PC-3 (cell line): ENCODE measurements at regions not wholly inside any gene's neighbourhood (a gene's known extent, or its start where the extent isn't known, plus 50 kb on each side); places are given as distances from the start of the nearest gene placed in this dataset.

ENCODE experiments used
- ATAC-seq: fragments of 200-7000 bp; cut with Tn5 transposase; 2 replicates; pipeline ENCODE4 v1.9.1; 2020; ENCODE audit warnings: mild to moderate bottlenecking, moderate library complexity
- BruUV-seq: library from RNA; stranded (reverse); fragments of 400-500 nt; replicated peaks from 2 replicates; lab custom pipeline; 2021; lab: Mats Ljungman, UMichigan
- CTCF ChIA-PET: fragments of 300-600 bp; sonication (Branson Sonifier 250); formaldehyde crosslinking; loops from one replicate; lab custom pipeline; 2022; ENCODE audit warnings: antibody characterized with exemption; lab: Charles Lee
- POLR2A ChIA-PET: fragments of 300-600 bp; sonication (Branson Sonifier 250); formaldehyde crosslinking; loops from one replicate; lab custom pipeline; 2022; ENCODE audit warnings: antibody characterized with exemption; ENCODE audit not compliant: unreplicated experiment; lab: Charles Lee
- DNase-seq: peaks from one replicate; pipeline ENCODE4 v3.0.0-alpha.2; 2015
- H2AFZ ChIP-seq: fragments of 300-600 bp; sonication (generic); 2 replicates; pipeline ENCODE4 v1.6.0; 2016; ENCODE audit warnings: antibody characterized with exemption, low read length
- H3F3A ChIP-seq: fragments of 300-600 bp; sonication (generic); one replicate; pipeline ENCODE4 v1.6.0; 2017; ENCODE audit warnings: antibody characterized with exemption, low read length, control low read depth, mild to moderate bottlenecking; ENCODE audit not compliant: unreplicated experiment
- H3K27ac ChIP-seq: fragments of 300-600 bp; sonication (generic); 2 replicates; pipeline ENCODE4 v1.5.1; 2016; ENCODE audit warnings: mild to moderate bottlenecking, low read length
- H3K27me3 ChIP-seq: fragments of 300-600 bp; sonication (generic); 2 replicates; pipeline ENCODE4 v1.6.1; 2016; ENCODE audit warnings: low read length, mixed read lengths
- H3K36me3 ChIP-seq: fragments of 300-600 bp; sonication (generic); 2 replicates; pipeline ENCODE4 v1.6.1; 2016; ENCODE audit warnings: low read depth, mixed run types, low read length, mixed read lengths
- H3K4me1 ChIP-seq: fragments of 300-600 bp; sonication (generic); 2 replicates; pipeline ENCODE4 v1.5.1; 2016; ENCODE audit warnings: low read length; ENCODE audit not compliant: insufficient read depth
- H3K4me2 ChIP-seq: fragments of 300-600 bp; sonication (generic); 2 replicates; pipeline ENCODE4 v1.6.0; 2016; ENCODE audit warnings: low read length
- H3K4me3 ChIP-seq: fragments of 300-600 bp; sonication (generic); 2 replicates; pipeline ENCODE4 v1.5.1; 2016; ENCODE audit warnings: mild to moderate bottlenecking, low read length, mixed read lengths
- H3K79me2 ChIP-seq: fragments of 300-600 bp; sonication (generic); 2 replicates; pipeline ENCODE4 v1.6.1; 2017; ENCODE audit warnings: low read length, mixed read lengths
- H3K9ac ChIP-seq: fragments of 300-600 bp; sonication (generic); 2 replicates; pipeline ENCODE4 v1.6.0; 2016; ENCODE audit warnings: mild to moderate bottlenecking, low read length
- H3K9me2 ChIP-seq: fragments of 300-600 bp; sonication (generic); replicated peaks from 2 replicates; pipeline ENCODE4 v1.6.1; 2016; ENCODE audit warnings: mixed run types, low read length, mixed read lengths
- H3K9me3 ChIP-seq: fragments of 300-600 bp; sonication (generic); 2 replicates; pipeline ENCODE4 v1.6.1; 2016; ENCODE audit warnings: low read length, mixed read lengths
- H4K20me1 ChIP-seq: fragments of 300-600 bp; sonication (generic); 2 replicates; pipeline ENCODE4 v1.6.1; 2016; ENCODE audit warnings: low read length, mixed read lengths
- EZH2 ChIP-seq: fragments of 300-600 bp; sonication (generic); IDR thresholded peaks from one replicate; pipeline ENCODE4 v1.6.1; 2017; ENCODE audit warnings: antibody characterized with exemption, mild to moderate bottlenecking, low read length; ENCODE audit not compliant: unreplicated experiment
- EZH2phosphoT487 ChIP-seq: fragments of 300-600 bp; sonication (generic); IDR thresholded peaks from 2 replicates; pipeline ENCODE4 v1.6.1; 2018; ENCODE audit warnings: mild to moderate bottlenecking, antibody characterized with exemption, low read length, borderline replicate concordance
- intact Hi-C: fragments of 100-400 bp; cut with micrococcal nuclease; formaldehyde crosslinking; loops from 2 replicates; pipeline ENCODE4 v1.9.0; 2023
- TF ChIP-seq, protein P1 (sequence below): fragments of 300-600 bp; sonication (generic); conservative IDR thresholded peaks from 2 replicates; pipeline ENCODE4 v1.5.1; 2017; ENCODE audit warnings: antibody characterized with exemption, low read depth, mild to moderate bottlenecking, low read length

DNA sequence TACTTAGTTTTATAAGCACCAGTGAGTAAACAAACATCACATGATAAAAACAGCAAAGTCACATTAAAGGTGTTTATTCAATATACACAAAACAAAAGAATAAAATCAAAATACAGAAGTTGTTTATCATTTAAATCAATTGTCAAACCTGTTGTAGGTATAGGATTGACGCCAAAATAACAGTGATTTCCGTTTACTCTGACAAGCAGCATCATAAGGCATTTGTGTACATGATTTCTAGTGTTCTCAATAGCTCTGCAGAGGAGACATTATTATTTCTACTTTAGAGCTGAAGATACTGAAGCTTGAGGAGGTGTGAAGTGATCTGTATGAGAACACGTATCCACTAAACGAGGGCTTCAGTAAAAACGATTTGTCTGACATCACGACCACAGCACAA, 171.9 kb downstream of the CCDC59 start:
- Histone ChIP-seq H3K36me3 (no peaks in the 10 kb centered on the region), H3K4me2 (no peak overlapping the region), H3K4me3 (no peak overlapping the region), H3K4me1 (no peaks in the 10 kb centered on the region), H3K9me2 (no peaks in the 10 kb centered on the region), H3F3A (no peaks in the 10 kb centered on the region), H3K27ac (no peak overlapping the region), H3K27me3 (no peaks in the 10 kb centered on the region), H3K9me3 (peaks cover 24% of the 10 kb centered on the region; the same call in 1 of the 2 replicates), H4K20me1 (no peaks in the 10 kb centered on the region), H3K79me2 (no peaks in the 10 kb centered on the region), H2AFZ (no peak overlapping the region), H3K9ac (no peak overlapping the region)
- ChIA-PET CTCF (no interaction called here), POLR2A (no interaction called here)
- intact Hi-C loops: no loop called here
- no TSS peak for BruUV-seq
- ATAC-seq: no peak
- DNase-seq: no peak
- TF ChIP-seq EZH2 (no peak), EZH2phosphoT487 (no peak)
- TF ChIP-seq, protein P1, sequence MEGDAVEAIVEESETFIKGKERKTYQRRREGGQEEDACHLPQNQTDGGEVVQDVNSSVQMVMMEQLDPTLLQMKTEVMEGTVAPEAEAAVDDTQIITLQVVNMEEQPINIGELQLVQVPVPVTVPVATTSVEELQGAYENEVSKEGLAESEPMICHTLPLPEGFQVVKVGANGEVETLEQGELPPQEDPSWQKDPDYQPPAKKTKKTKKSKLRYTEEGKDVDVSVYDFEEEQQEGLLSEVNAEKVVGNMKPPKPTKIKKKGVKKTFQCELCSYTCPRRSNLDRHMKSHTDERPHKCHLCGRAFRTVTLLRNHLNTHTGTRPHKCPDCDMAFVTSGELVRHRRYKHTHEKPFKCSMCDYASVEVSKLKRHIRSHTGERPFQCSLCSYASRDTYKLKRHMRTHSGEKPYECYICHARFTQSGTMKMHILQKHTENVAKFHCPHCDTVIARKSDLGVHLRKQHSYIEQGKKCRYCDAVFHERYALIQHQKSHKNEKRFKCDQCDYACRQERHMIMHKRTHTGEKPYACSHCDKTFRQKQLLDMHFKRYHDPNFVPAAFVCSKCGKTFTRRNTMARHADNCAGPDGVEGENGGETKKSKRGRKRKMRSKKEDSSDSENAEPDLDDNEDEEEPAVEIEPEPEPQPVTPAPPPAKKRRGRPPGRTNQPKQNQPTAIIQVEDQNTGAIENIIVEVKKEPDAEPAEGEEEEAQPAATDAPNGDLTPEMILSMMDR: no peak

DNA sequence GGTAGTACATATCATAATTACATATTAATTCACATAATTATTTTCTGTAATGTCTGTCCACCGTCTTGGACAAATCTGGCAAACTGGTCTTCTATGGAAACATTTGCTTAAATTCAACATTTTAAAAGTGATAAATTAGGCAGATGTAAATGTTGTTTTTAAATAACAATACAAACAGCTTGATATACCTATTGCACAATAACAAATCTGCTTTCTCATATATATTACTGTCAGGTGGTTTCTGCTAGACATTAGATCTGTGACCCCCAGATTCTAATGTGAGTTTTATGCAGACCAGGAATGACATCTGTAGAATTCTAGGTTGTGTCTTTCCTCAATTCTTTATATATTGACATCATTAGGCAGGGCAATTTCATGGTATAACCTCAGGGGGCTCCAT, 173.3 kb downstream of the CCDC59 start:
- ATAC-seq (no peak), DNase-seq (no peak)
- intact Hi-C loops: no loop called here
- no peak for TF ChIP-seq EZH2phosphoT487
- TF ChIP-seq EZH2: no peak
- TF ChIP-seq, protein P1: no peak
- CTCF ChIA-PET: no interaction called here
- no peak overlapping the region for H3K9ac ChIP-seq
- POLR2A ChIA-PET: no interaction called here
- H3K4me1 ChIP-seq: no peaks in the 10 kb centered on the region
- H3K27ac ChIP-seq: no peak overlapping the region
- no peak overlapping the region for H3K4me2 ChIP-seq
- no TSS peak for BruUV-seq
- peaks cover 20% of the 10 kb centered on the region; the same call in 1 of the 2 replicates for H3K9me3 ChIP-seq
- H3K27me3 ChIP-seq: no peaks in the 10 kb centered on the region
- H2AFZ ChIP-seq: no peak overlapping the region
- H3K9me2 ChIP-seq: no peaks in the 10 kb centered on the region
- no peaks in the 10 kb centered on the region for H3K36me3 ChIP-seq
- no peak overlapping the region for H3K4me3 ChIP-seq
- no peaks in the 10 kb centered on the region for H4K20me1 ChIP-seq
- H3K79me2 ChIP-seq: no peaks in the 10 kb centered on the region
- H3F3A ChIP-seq: no peaks in the 10 kb centered on the region

DNA sequence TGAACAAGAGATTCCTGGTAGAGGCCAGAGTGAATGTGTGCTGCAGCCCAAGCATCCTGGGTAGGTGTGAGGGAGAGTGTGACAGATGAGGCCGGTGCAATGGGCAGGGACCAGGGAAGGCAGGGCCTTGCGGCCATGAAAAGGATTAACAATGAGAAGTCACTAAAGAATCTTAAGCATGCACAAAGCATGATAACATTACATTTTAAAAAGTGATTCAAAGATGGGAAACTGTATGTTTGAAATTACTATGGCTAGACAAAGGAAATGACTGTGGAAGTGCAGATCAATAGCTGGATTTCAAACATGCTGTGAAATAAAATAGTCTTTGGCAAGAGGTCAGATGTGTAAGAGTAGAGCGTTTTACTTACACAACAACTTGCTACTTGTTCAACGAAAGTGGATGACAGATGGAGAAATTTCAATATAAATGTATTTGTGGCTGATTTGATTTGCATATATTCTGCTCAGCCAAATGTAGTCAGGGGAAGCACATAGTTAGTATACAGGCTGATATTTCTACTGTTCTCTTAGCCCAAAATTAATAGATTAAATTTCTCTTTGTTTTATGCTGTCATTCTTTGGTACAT, 175.5 kb downstream of the CCDC59 start:
- Histone ChIP-seq H3K27ac (no peak overlapping the region), H3K4me2 (no peak overlapping the region), H3K9ac (no peak overlapping the region), H3K9me3 (0 out of 2 replicates have a peak, but pooled peaks cover 12% of the 10 kb centered on the region), H2AFZ (no peak overlapping the region), H3K4me1 (no peaks in the 10 kb centered on the region), H3K79me2 (no peaks in the 10 kb centered on the region), H3K4me3 (no peak overlapping the region), H4K20me1 (no peaks in the 10 kb centered on the region), H3K36me3 (no peaks in the 10 kb centered on the region), H3K27me3 (no peaks in the 10 kb centered on the region), H3K9me2 (no peaks in the 10 kb centered on the region), H3F3A (no peaks in the 10 kb centered on the region)
- intact Hi-C loops: no loop called here
- POLR2A ChIA-PET: no interaction called here
- ATAC-seq (no peak), DNase-seq (peak; percentile 4)
- TF ChIP-seq, protein P1: no peak
- no peak for TF ChIP-seq EZH2
- no peak for TF ChIP-seq EZH2phosphoT487
- no TSS peak for BruUV-seq
- CTCF ChIA-PET: no interaction called here
